T47D (cell line): ENCODE measurements at regions not wholly inside any gene's neighbourhood (a gene's known extent, or its start where the extent isn't known, plus 50 kb on each side); places are given as distances from the start of the nearest gene placed in this dataset.

Source experiments
- DNase-seq, 2 experiments: peaks; one replicate each; pipeline versions ENCODE4 v3.0.0 to v3.0.0-alpha.2; 2011 to 2012; ENCODE audit warnings: low read depth in 1 of 2, low spot score in 1 of 2
- JUND ChIP-seq: IDR thresholded peaks from 2 replicates; pipeline ENCODE4 v1.6.1; 2012; ENCODE audit warnings: low read depth
- in situ Hi-C: cut with HindIII; loops from 2 replicates; pipeline ENCODE4 v1.10.0; 2016; ENCODE audit warnings: low sequenced_read_pairs, low pct_unique_long_range_greater_than_20kb

- in situ Hi-C loops, result no loop called here
- DNase-seq, result no peak
These were observed 198.2 kb downstream of the ERMARD start for GRCh38 chr6:169949511-169950097.

GRCh38 chr6:169946971-169947370, 195.5 kb downstream of the ERMARD start:
- in situ Hi-C loops, result no loop called here
- TF ChIP-seq JUND, result no peak

More at GRCh38 chr6:169949511-169950097, 198.2 kb downstream of the ERMARD start:
- TF ChIP-seq JUND, result no peak

GRCh38 chr6:169945117-169945516, 193.7 kb downstream of the ERMARD start:
- TF ChIP-seq JUND, result no peak
- in situ Hi-C loops, result no loop called here
- DNase-seq, result no peak

More at GRCh38 chr6:169946971-169947370, 195.5 kb downstream of the ERMARD start:
- DNase-seq, result no peak

- in situ Hi-C loops, result no loop called here
- no peak for TF ChIP-seq JUND
These were observed 193.0 kb downstream of the ERMARD start for GRCh38 chr6:169944415-169944814.

GRCh38 chr6:169944061-169944337, 192.6 kb downstream of the ERMARD start:
- DNase-seq, result no peak
- no peak for TF ChIP-seq JUND
- in situ Hi-C loops, result no loop called here

More at GRCh38 chr6:169944415-169944814, 193.0 kb downstream of the ERMARD start:
- DNase-seq, result no peak

- DNase-seq, result no peak
- no peak for TF ChIP-seq JUND
- in situ Hi-C loops, result no loop called here
These were observed 192.0 kb downstream of the ERMARD start for GRCh38 chr6:169943241-169944060.

- in situ Hi-C loops, result no loop called here
- no peak for TF ChIP-seq JUND
- no peak for DNase-seq
These were observed 190.8 kb downstream of the ERMARD start for GRCh38 chr6:169942173-169942572.

GRCh38 chr6:169940481-169941271, 189.3 kb downstream of the ERMARD start:
- DNase-seq, result no peak
- TF ChIP-seq JUND, result no peak
- in situ Hi-C loops, result no loop called here

GRCh38 chr6:169939554-169940164, 188.2 kb downstream of the ERMARD start:
- in situ Hi-C loops, result no loop called here
- DNase-seq, result no peak
- TF ChIP-seq JUND, result no peak

- TF ChIP-seq JUND, result no peak
These were observed 187.3 kb downstream of the ERMARD start for GRCh38 chr6:169938731-169939130.

GRCh38 chr6:169938262-169938701, 186.9 kb downstream of the ERMARD start:
- DNase-seq, result no peak
- in situ Hi-C loops, result no loop called here
- no peak for TF ChIP-seq JUND

More at GRCh38 chr6:169938731-169939130, 187.3 kb downstream of the ERMARD start:
- DNase-seq, result no peak
- in situ Hi-C loops, result no loop called here
